HEK293T (cell line): ENCODE measurements at regions not wholly inside any gene's neighbourhood (a gene's known extent, or its start where the extent isn't known, plus 50 kb on each side); places are given as distances from the start of the nearest gene placed in this dataset.
"Not testable (repeated sequence)": the region's sequence is repeated elsewhere in the genome, so short reads cannot be mapped to it uniquely, and the experiment has no call there.

ENCODE experiments used
- CTCF ChIA-PET: fragments of 350-600 bp; formaldehyde crosslinking; extraction: SDS; loops from one replicate; lab custom pipeline; 2021; ENCODE audit warnings: antibody characterized with exemption, inconsistent platforms; lab: Yijun Ruan, JAX
- POLR2A ChIA-PET: fragments of 350-600 bp; formaldehyde crosslinking; extraction: SDS; loops from one replicate; lab custom pipeline; 2020; ENCODE audit warnings: antibody characterized with exemption, inconsistent platforms; lab: Yijun Ruan, JAX
- DNase-seq: peaks from one replicate; pipeline ENCODE4 v3.0.0; 2012; ENCODE audit warnings: mixed read lengths; ENCODE audit errors: extremely low spot score
- ARNT ChIP-seq: fragments of 450-650 bp; IDR thresholded peaks from 2 replicates; pipeline ENCODE4 v1.6.1; 2017; ENCODE audit warnings: mild to moderate bottlenecking
- BHLHE40 ChIP-seq: fragments of 450-650 bp; IDR thresholded peaks from 2 replicates; pipeline ENCODE4 v1.6.1; 2016; ENCODE audit warnings: mild to moderate bottlenecking, moderate library complexity, borderline replicate concordance
- CTBP1 ChIP-seq: fragments of 450-650 bp; IDR thresholded peaks from 2 replicates; pipeline ENCODE4 v1.6.1; 2016; ENCODE audit warnings: borderline replicate concordance
- ELF4 ChIP-seq: fragments of 450-650 bp; IDR thresholded peaks from 2 replicates; pipeline ENCODE4 v1.6.1; 2017; ENCODE audit warnings: antibody characterized with exemption
- FOXA1 ChIP-seq: fragments of 450-650 bp; IDR thresholded peaks from 2 replicates; pipeline ENCODE4 v1.6.1; 2016; ENCODE audit warnings: mild to moderate bottlenecking
- FOXK2 ChIP-seq: fragments of 450-650 bp; IDR thresholded peaks from 2 replicates; pipeline ENCODE4 v1.6.1; 2016; ENCODE audit warnings: mild to moderate bottlenecking
- FOXM1 ChIP-seq: fragments of 450-650 bp; IDR thresholded peaks from 2 replicates; pipeline ENCODE4 v1.6.1; 2017; ENCODE audit warnings: mild to moderate bottlenecking, borderline replicate concordance
- HDGF ChIP-seq: fragments of 450-650 bp; IDR thresholded peaks from 2 replicates; pipeline ENCODE4 v1.6.1; 2017; ENCODE audit warnings: antibody characterized with exemption, borderline replicate concordance
- L3MBTL2 ChIP-seq: fragments of 450-650 bp; conservative IDR thresholded peaks from 2 replicates; pipeline ENCODE4 v1.6.1; 2016; ENCODE audit warnings: mild to moderate bottlenecking
- LEF1 ChIP-seq: fragments of 450-650 bp; IDR thresholded peaks from 2 replicates; pipeline ENCODE4 v1.6.1; 2017; ENCODE audit warnings: mild to moderate bottlenecking, borderline replicate concordance
- NFRKB ChIP-seq: fragments of 450-650 bp; IDR thresholded peaks from 2 replicates; pipeline ENCODE4 v1.6.1; 2016; ENCODE audit warnings: mild to moderate bottlenecking, moderate library complexity
- PKNOX1 ChIP-seq: fragments of 450-650 bp; IDR thresholded peaks from 2 replicates; pipeline ENCODE4 v1.6.1; 2016
- SP1 ChIP-seq: fragments of 450-650 bp; IDR thresholded peaks from 2 replicates; pipeline ENCODE4 v1.6.1; 2017
- SUZ12 ChIP-seq: fragments of 450-650 bp; IDR thresholded peaks from 2 replicates; pipeline ENCODE4 v1.6.1; 2016; ENCODE audit warnings: mild to moderate bottlenecking
- TARDBP ChIP-seq: fragments of 450-650 bp; IDR thresholded peaks from 2 replicates; pipeline ENCODE4 v1.6.1; 2016
- ZNF384 ChIP-seq: fragments of 450-650 bp; IDR thresholded peaks from 2 replicates; pipeline ENCODE4 v1.6.1; 2016

DNA sequence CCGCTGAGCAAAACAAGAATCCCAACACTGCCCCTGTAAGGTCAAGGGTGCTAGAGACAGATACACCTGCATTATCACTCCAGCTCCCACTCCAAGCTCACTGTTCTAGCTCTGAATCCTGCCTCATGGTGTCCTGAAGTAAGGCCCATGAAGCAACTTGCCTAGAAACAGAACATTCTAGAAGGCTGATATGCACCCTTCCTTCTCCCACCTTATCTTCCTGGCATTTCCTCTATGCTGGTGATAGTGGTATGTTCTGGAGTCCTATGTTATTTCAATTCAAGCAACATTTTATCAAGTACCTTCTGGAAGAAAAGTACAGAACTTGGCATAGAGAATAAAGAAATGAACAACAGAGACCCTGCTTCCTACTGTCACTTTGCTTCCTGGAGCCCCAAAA, 317.1 kb upstream of the KAZN start:
- POLR2A ChIA-PET, result no interaction called here
- no peak for TF ChIP-seq TARDBP
- TF ChIP-seq FOXA1, result no peak
- TF ChIP-seq ELF4, result no peak
- TF ChIP-seq CTBP1, result no peak
- no peak for TF ChIP-seq ARNT
- TF ChIP-seq SUZ12, result no peak
- TF ChIP-seq LEF1, result no peak
- TF ChIP-seq BHLHE40, result no peak
- no peak for TF ChIP-seq NFRKB
- TF ChIP-seq FOXM1, result no peak
- TF ChIP-seq PKNOX1, result no peak
- no peak for TF ChIP-seq SP1
- no peak for TF ChIP-seq HDGF
- TF ChIP-seq FOXK2, result no peak
- no peak for TF ChIP-seq ZNF384
- no peak for TF ChIP-seq L3MBTL2

GRCh38 chr1:14282707-14283106, 315.8 kb upstream of the KAZN start:
- DNase-seq, result no peak
- POLR2A ChIA-PET, result no interaction called here
- CTCF ChIA-PET, result no interaction called here
- TF ChIP-seq FOXA1, result no peak
- no peak for TF ChIP-seq SP1
- no peak for TF ChIP-seq HDGF
- TF ChIP-seq BHLHE40, result no peak
- no peak for TF ChIP-seq ZNF384
- TF ChIP-seq SUZ12, result no peak
- no peak for TF ChIP-seq TARDBP

More for the DNA sequence above, 317.1 kb upstream of the KAZN start:
- DNase-seq, result no peak
- CTCF ChIA-PET, result interaction anchor here (0.7 kb wide), 1 partner anchor 242 kb away, joined by 3 read pairs; no protein-coding TSS in a partner anchor

- no peak for DNase-seq
- ChIA-PET POLR2A (no interaction called here), CTCF (no interaction called here)
- no peak for TF ChIP-seq FOXM1
- no peak for TF ChIP-seq SP1
- TF ChIP-seq FOXA1, result no peak
- TF ChIP-seq BHLHE40, result no peak
- TF ChIP-seq PKNOX1, result no peak
- TF ChIP-seq L3MBTL2, result no peak
- TF ChIP-seq SUZ12, result no peak
- TF ChIP-seq ELF4, result no peak
- no peak for TF ChIP-seq ARNT
- TF ChIP-seq TARDBP, result no peak
- TF ChIP-seq CTBP1, result no peak
- TF ChIP-seq NFRKB, result no peak
- TF ChIP-seq LEF1, result no peak
- no peak for TF ChIP-seq FOXK2
- TF ChIP-seq ZNF384, result no peak
- no peak for TF ChIP-seq HDGF
These were observed 313.2 kb upstream of the KAZN start for GRCh38 chr1:14285238-14285637.

DNA sequence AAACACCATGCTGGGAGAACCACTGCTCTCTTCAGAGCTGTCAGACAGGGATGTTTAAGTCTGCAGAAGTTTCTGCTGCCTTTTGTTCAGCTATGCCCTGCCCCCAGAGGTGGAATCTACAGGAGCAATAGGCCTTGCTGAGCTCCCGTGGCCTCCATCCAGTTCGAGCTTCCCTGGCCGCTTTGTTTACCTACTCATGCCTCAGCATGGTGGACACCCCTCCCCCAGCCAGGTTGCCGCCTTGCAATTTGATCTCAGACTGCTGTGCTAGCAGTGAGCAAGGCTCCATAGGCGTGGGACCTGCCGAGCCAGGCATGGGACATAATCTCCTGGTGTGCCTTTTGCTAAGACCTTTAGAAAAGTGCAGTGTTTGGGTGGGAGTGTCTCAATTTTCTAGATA, 307.3 kb upstream of the KAZN start:
- POLR2A ChIA-PET, DNase-seq, CTCF ChIA-PET: not testable (repeated sequence)

- DNase-seq, result no peak
- ChIA-PET CTCF (no interaction called here), POLR2A (no interaction called here)
- TF ChIP-seq ELF4 (no peak), ARNT (no peak), CTBP1 (no peak), LEF1 (no peak), FOXA1 (no peak), NFRKB (no peak), ZNF384 (no peak), FOXM1 (no peak), SP1 (no peak), PKNOX1 (no peak)
These were observed 306.0 kb upstream of the KAZN start for GRCh38 chr1:14292520-14292919.

DNA sequence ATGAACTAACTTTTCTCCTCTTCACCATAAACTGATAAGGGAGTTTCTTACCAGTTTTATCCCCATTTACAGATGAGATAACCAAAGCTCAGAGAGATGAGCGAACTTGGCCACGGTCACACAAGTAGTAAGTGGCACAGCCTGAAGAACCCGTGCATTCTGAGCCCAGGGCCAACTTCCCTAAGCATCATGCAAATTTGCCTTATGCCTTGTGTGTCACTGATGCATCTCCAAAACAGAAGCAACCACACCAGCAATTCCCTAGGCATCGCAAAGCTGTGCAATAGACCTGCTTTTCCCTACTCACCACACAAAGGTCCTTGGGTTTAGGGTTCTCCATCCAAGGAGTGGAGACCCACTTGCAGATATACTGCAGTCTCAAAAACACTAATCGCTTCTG, 304.5 kb upstream of the KAZN start:
- ChIA-PET POLR2A (no interaction called here), CTCF (no interaction called here)
- DNase-seq, result no peak
- no peak for TF ChIP-seq NFRKB
- no peak for TF ChIP-seq FOXA1

GRCh38 chr1:14294860-14295536, 303.5 kb upstream of the KAZN start:
- POLR2A ChIA-PET, result no interaction called here
- CTCF ChIA-PET, result no interaction called here
- no peak for TF ChIP-seq TARDBP
- TF ChIP-seq NFRKB, result no peak
- TF ChIP-seq LEF1, result no peak
- no peak for TF ChIP-seq ZNF384
- no peak for TF ChIP-seq FOXM1
- no peak for DNase-seq
